ENCODE measurements at regions not wholly inside any gene's neighbourhood (a gene's known extent, or its start where the extent isn't known, plus 50 kb on each side); places are given as distances from the start of the nearest gene placed in this dataset.
"Not testable (repeated sequence)": the region's sequence is repeated elsewhere in the genome, so short reads cannot be mapped to it uniquely, and the experiment has no call there.

GRCh38 chr6:169084557-169084956 is 169.1 kb downstream of the THBS2 start:
- TF ChIP-seq, protein P1, sequence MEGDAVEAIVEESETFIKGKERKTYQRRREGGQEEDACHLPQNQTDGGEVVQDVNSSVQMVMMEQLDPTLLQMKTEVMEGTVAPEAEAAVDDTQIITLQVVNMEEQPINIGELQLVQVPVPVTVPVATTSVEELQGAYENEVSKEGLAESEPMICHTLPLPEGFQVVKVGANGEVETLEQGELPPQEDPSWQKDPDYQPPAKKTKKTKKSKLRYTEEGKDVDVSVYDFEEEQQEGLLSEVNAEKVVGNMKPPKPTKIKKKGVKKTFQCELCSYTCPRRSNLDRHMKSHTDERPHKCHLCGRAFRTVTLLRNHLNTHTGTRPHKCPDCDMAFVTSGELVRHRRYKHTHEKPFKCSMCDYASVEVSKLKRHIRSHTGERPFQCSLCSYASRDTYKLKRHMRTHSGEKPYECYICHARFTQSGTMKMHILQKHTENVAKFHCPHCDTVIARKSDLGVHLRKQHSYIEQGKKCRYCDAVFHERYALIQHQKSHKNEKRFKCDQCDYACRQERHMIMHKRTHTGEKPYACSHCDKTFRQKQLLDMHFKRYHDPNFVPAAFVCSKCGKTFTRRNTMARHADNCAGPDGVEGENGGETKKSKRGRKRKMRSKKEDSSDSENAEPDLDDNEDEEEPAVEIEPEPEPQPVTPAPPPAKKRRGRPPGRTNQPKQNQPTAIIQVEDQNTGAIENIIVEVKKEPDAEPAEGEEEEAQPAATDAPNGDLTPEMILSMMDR (IDR thresholded peaks at IDR 0.05) = not testable (repeated sequence)
- not testable (repeated sequence) for TF ChIP-seq EZH2 (IDR thresholded peaks at IDR 0.05; ENCODE audit: borderline replicate concordance, insufficient read depth, low read depth, low read length, poor library complexity, severe bottlenecking)

Measured in B cell (primary cell).